Bronchial epithelial cell (primary cell): ENCODE measurements at regions not wholly inside any gene's neighbourhood (a gene's known extent, or its start where the extent isn't known, plus 50 kb on each side); places are given as distances from the start of the nearest gene placed in this dataset.

Experiments used
- DNase-seq: peaks from one replicate; pipeline ENCODE4 v3.0.0-alpha.2; 2010; ENCODE audit warnings: low read depth
- FAIRE-seq: peaks from 2 replicates; lab custom pipeline; 2011; peaks lifted over from hg19 to GRCh38; lab: Jason Lieb, UNC
- H3K27me3 ChIP-seq: 2 replicates; pipeline ENCODE4 v1.5.1; 2011; ENCODE audit warnings: low read length; ENCODE audit not compliant: control insufficient read depth, insufficient read depth
- H3K36me3 ChIP-seq: 2 replicates; pipeline ENCODE4 v1.5.1; 2011; ENCODE audit warnings: low read length; ENCODE audit not compliant: control insufficient read depth, insufficient read depth
- H3K4me3 ChIP-seq: 2 replicates; pipeline ENCODE4 v1.5.1; 2011; ENCODE audit warnings: mild to moderate bottlenecking, low read depth, low read length, control low read depth
- CTCF ChIP-seq: IDR thresholded peaks from 2 replicates; pipeline ENCODE4 v1.5.1; 2011; ENCODE audit warnings: mild to moderate bottlenecking, moderate library complexity, low read length, control low read depth, inconsistent platforms; ENCODE audit not compliant: insufficient read depth, severe bottlenecking

- TF ChIP-seq CTCF, result no peak
- FAIRE-seq (no peak), DNase-seq (no peak)
- Histone ChIP-seq H3K4me3 (no peak overlapping the region), H3K36me3 (no peaks in the 10 kb centered on the region), H3K27me3 (no peaks in the 10 kb centered on the region)
Measured at GRCh38 chr5:126192226-126192625, 231.0 kb upstream of the GRAMD2B start.

DNA sequence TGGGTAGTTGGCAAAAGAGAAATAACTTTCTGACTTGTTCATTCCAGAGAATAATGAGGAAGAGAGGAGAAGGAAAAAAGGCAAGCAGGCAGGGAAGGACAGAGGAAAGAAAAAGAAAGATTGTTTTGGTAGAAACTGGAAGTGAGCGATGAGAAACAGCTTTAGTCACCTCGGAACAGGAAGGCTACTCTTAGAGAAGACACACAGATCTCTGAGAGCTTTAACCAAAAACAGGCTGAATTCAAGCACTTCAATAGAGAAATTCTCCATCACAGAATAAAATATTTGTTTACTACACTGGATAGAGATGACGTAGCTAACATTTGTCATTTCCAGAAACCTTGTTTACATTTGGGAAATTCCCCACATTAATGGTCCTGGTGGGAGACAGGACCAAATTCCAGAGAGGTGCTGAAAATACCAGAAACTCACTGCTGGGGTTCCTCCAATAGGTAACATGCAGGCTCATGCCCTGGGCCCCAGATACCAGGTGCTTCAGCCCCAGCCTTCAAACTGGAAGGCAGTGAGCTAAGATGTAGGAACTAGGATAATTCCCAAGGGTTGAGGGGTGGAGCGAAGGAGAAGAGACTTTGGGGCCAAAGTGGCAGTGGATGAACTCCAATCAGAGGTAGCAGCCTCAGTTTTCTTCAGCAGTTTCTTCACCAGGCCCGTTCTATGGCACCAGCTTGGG is 227.7 kb upstream of the GRAMD2B start:
- H3K27me3 ChIP-seq, result no peaks in the 10 kb centered on the region
- no peak overlapping the region for H3K4me3 ChIP-seq
- no peak for TF ChIP-seq CTCF
- no peak for FAIRE-seq
- H3K36me3 ChIP-seq, result no peaks in the 10 kb centered on the region
- DNase-seq, result no peak

DNA sequence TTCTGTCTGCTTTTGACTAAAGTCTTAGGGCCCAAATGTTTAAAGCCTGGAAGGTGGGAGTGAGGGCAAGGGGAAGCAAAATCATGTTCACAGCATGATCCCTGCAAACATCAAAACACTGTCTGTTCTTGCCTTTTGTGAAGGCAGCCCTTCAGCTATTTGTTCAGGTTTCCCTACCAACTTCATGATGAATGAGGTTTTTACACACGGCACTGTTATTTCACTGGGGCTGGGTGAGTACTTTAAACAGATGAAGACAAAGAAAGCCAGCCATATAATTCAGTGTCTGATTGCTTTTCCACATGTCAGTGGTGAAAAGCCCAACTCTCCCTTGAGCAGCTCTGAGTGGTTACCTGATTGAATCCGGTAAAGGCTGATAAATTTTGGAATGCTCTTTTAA is 224.7 kb upstream of the GRAMD2B start:
- Histone ChIP-seq H3K36me3 (no peaks in the 10 kb centered on the region), H3K4me3 (no peak overlapping the region), H3K27me3 (no peaks in the 10 kb centered on the region)
- no peak for TF ChIP-seq CTCF
- DNase-seq (no peak), FAIRE-seq (no peak)

GRCh38 chr5:126199467-126199866 is 223.7 kb upstream of the GRAMD2B start:
- H3K36me3 ChIP-seq, result no peaks in the 10 kb centered on the region
- DNase-seq, result no peak
- H3K4me3 ChIP-seq, result no peak overlapping the region
- FAIRE-seq, result no peak
- H3K27me3 ChIP-seq, result no peaks in the 10 kb centered on the region
- TF ChIP-seq CTCF, result no peak

DNA sequence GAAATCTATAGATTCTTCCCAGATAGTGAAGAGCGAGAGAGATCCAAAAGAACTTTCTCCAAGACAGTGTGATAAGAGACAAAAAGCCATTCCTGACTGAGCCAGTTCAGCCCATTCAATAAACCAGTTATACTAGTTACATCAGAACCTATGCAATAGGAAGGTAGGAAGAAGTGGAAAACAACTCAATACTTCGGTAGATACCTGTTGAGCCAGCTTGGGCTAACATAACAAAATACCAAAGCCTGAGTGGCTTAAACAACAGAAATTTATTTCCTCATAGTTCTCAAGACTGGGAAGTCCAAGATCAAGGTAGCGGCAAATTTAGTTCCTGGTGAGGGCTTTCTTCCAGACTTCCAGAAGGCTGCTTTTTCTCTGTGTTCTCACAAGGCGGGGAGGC is 214.5 kb upstream of the GRAMD2B start:
- no peaks in the 10 kb centered on the region for H3K36me3 ChIP-seq
- no peak overlapping the region for H3K4me3 ChIP-seq
- H3K27me3 ChIP-seq, result no peaks in the 10 kb centered on the region
- FAIRE-seq (no peak), DNase-seq (peak; percentile 18)
- TF ChIP-seq CTCF, result no peak

- DNase-seq (no peak), FAIRE-seq (no peak)
- no peaks in the 10 kb centered on the region for H3K36me3 ChIP-seq
- no peak overlapping the region for H3K4me3 ChIP-seq
- no peak for TF ChIP-seq CTCF
- H3K27me3 ChIP-seq, result no peaks in the 10 kb centered on the region
Measured at GRCh38 chr5:126210955-126211354, 212.3 kb upstream of the GRAMD2B start.
